Gastroesophageal sphincter (tissue), 3 donors: ENCODE measurements at regions not wholly inside any gene's neighbourhood (a gene's known extent, or its start where the extent isn't known, plus 50 kb on each side); places are given as distances from the start of the nearest gene placed in this dataset.
"Not testable (repeated sequence)": the region's sequence is repeated elsewhere in the genome, so short reads cannot be mapped to it uniquely, and the experiment has no call there.

ENCODE experiments used
- CTCF ChIP-seq, 4 experiments: fragments of 200-600 bp in 2 of 4; fragments of 450-650 bp in 2 of 4; sonication (generic) in 1 of 4; IDR thresholded peaks; one replicate each; pipeline ENCODE4 v1.5.1; 2017 to 2019; ENCODE audit warnings: antibody characterized with exemption in 4 of 4, mild to moderate bottlenecking in 2 of 4, moderate library complexity in 2 of 4
- POLR2A ChIP-seq, 2 donors: fragments of 450-650 bp; IDR thresholded peaks; one replicate each; pipeline ENCODE4 v1.6.1; 2017; ENCODE audit warnings: antibody characterized with exemption in 2 of 2, mild to moderate bottlenecking in 2 of 2, moderate library complexity in 1 of 2
- POLR2AphosphoS5 ChIP-seq: sonication (generic); formaldehyde crosslinking; IDR thresholded peaks from one replicate; pipeline ENCODE4 v1.6.1; 2017; ENCODE audit warnings: antibody characterized with exemption

GRCh38 chr12:47357006-47357405, 277.2 kb upstream of the AMIGO2 start:
- not testable (repeated sequence) for TF ChIP-seq POLR2AphosphoS5; POLR2A (IDR thresholded peaks at IDR 0.05); CTCF (IDR thresholded peaks at IDR 0.05)
